ENCODE measurements at regions not wholly inside any gene's neighbourhood (a gene's known extent, or its start where the extent isn't known, plus 50 kb on each side); places are given as distances from the start of the nearest gene placed in this dataset.

- Histone ChIP-seq H3K4me3 (no peak overlapping the region), H3K79me2 (ENCODE audit: control insufficient read depth, insufficient read depth, low read length) (no peaks in the 10 kb centered on the region), H4K20me1 (ENCODE audit: control insufficient read depth, insufficient read depth) (no peaks in the 10 kb centered on the region), H3K9ac (ENCODE audit: control insufficient read depth, insufficient read depth, low read length) (no peak overlapping the region), H3K36me3 (ENCODE audit: control insufficient read depth in 2 of 2, insufficient read depth in 2 of 2, low read length in 1 of 2) (no peaks in the 10 kb centered on the region), H2AFZ (ENCODE audit: control insufficient read depth, low read depth, low read length) (no peak overlapping the region), H3K4me2 (ENCODE audit: control insufficient read depth, insufficient read depth) (no peak overlapping the region), H3K27ac (ENCODE audit: control insufficient read depth, insufficient read depth) (no peak overlapping the region), H3K4me1 (ENCODE audit: control insufficient read depth, insufficient read depth, low read length) (no peaks in the 10 kb centered on the region), H3K9me3 (replicated peaks; ENCODE audit: control insufficient read depth, insufficient read depth, low read length) (no peaks in the 10 kb centered on the region; the same call in 2 of the 3 replicates), H3K27me3 (replicated peaks in 1 of 2; ENCODE audit: control insufficient read depth in 2 of 2, insufficient read depth in 2 of 2, low read length in 1 of 2) (no peaks in the 10 kb centered on the region; a peak in 1 of 4 replicates)
- DNase-seq (ENCODE audit: low read depth, low spot score): no peak
- ChIA-PET SMC1A (ENCODE audit: uncharacterized antibody, unreplicated experiment) (no interaction called here), CTCF (interaction anchor here (1.1 kb wide), 1 partner anchor 22 kb away, joined by 3 read pairs; no protein-coding TSS in a partner anchor), POLR2A (no interaction called here), RAD21 (ENCODE audit: unreplicated experiment) (no interaction called here)
- FAIRE-seq: no peak
- no TSS peak for BruUV-seq (replicated peaks)
- no peak for ATAC-seq
- intact Hi-C loops (cut with micrococcal nuclease; ENCODE audit: unreplicated experiment): no loop called here
- in situ Hi-C loops (cut with MboI): no loop called here
- TF ChIP-seq EP300 (IDR thresholded peaks at IDR 0.05; ENCODE audit: borderline replicate concordance in 1 of 2, control insufficient read depth in 1 of 2, low read depth in 2 of 2, low read length in 2 of 2) (no peak), ZNF24 (IDR thresholded peaks at IDR 0.05) (no peak), HDAC6 (IDR thresholded peaks at IDR 0.05; ENCODE audit: unreplicated experiment) (no peak), NFXL1 (IDR thresholded peaks at IDR 0.05; ENCODE audit: borderline replicate concordance) (no peak), JUND (IDR thresholded peaks at IDR 0.05; ENCODE audit: low read depth, low read length) (no peak), IRF4 (IDR thresholded peaks at IDR 0.05; ENCODE audit: low read depth, low read length) (no peak), CBX5 (IDR thresholded peaks at IDR 0.05; ENCODE audit: low read depth) (no peak), BCL11A (IDR thresholded peaks at IDR 0.05; ENCODE audit: low read depth, low read length) (no peak)
Observed at GRCh38 chr6:90918361-90918760, 331.5 kb upstream of the MAP3K7 start.

GRCh38 chr6:90917376-90917775 lies 330.5 kb upstream of the MAP3K7 start:
- Histone ChIP-seq H3K9ac (ENCODE audit: control insufficient read depth, insufficient read depth, low read length) (no peak overlapping the region), H3K79me2 (ENCODE audit: control insufficient read depth, insufficient read depth, low read length) (no peaks in the 10 kb centered on the region), H3K4me1 (ENCODE audit: control insufficient read depth, insufficient read depth, low read length) (no peaks in the 10 kb centered on the region), H4K20me1 (ENCODE audit: control insufficient read depth, insufficient read depth) (no peaks in the 10 kb centered on the region), H3K4me2 (ENCODE audit: control insufficient read depth, insufficient read depth) (no peak overlapping the region), H2AFZ (ENCODE audit: control insufficient read depth, low read depth, low read length) (no peak overlapping the region), H3K9me3 (replicated peaks; ENCODE audit: control insufficient read depth, insufficient read depth, low read length) (no peaks in the 10 kb centered on the region; the same call in 2 of the 3 replicates), H3K4me3 (no peak overlapping the region), H3K27ac (ENCODE audit: control insufficient read depth, insufficient read depth) (no peak overlapping the region), H3K36me3 (ENCODE audit: control insufficient read depth in 2 of 2, insufficient read depth in 2 of 2, low read length in 1 of 2) (no peaks in the 10 kb centered on the region), H3K27me3 (replicated peaks in 1 of 2; ENCODE audit: control insufficient read depth in 2 of 2, insufficient read depth in 2 of 2, low read length in 1 of 2) (no peaks in the 10 kb centered on the region; a peak in 1 of 4 replicates)
- RAD21 ChIA-PET (ENCODE audit: unreplicated experiment): no interaction called here
- POLR2A ChIA-PET: no interaction called here
- CTCF ChIA-PET: no interaction called here
- intact Hi-C loops (cut with micrococcal nuclease; ENCODE audit: unreplicated experiment) (no loop called here), in situ Hi-C loops (cut with MboI) (no loop called here)
- DNase-seq (ENCODE audit: low read depth, low spot score): no peak
- SMC1A ChIA-PET (ENCODE audit: uncharacterized antibody, unreplicated experiment): no interaction called here
- TF ChIP-seq STAT3 (IDR thresholded peaks at IDR 0.05; ENCODE audit: low read depth, low read length): no peak
- TF ChIP-seq TBL1XR1 (IDR thresholded peaks at IDR 0.05; ENCODE audit: low read depth, low read length): no peak
- FAIRE-seq: no peak
- ATAC-seq: no peak
- no TSS peak for BruUV-seq (replicated peaks)

All from GM12878 (cell line).